Endodermal cell (in vitro differentiated cells): ENCODE measurements at regions not wholly inside any gene's neighbourhood (a gene's known extent, or its start where the extent isn't known, plus 50 kb on each side); places are given as distances from the start of the nearest gene placed in this dataset.

Experiments
- DNase-seq: peaks from one replicate; pipeline ENCODE4 v3.0.0-alpha.2; 2017
- H3K27ac ChIP-seq: 2 replicates; pipeline ENCODE4 v1.5.1; 2013; ENCODE audit warnings: mild to moderate bottlenecking, low read depth, low read length, moderate library complexity
- H3K27me3 ChIP-seq: 2 replicates; pipeline ENCODE4 v1.6.1; 2013; ENCODE audit warnings: mild to moderate bottlenecking, low read length, moderate library complexity; ENCODE audit not compliant: insufficient read depth, control insufficient read depth, poor library complexity, severe bottlenecking
- H3K36me3 ChIP-seq: 2 replicates; pipeline ENCODE4 v1.7.0; 2013; ENCODE audit warnings: mild to moderate bottlenecking, low read length, moderate library complexity; ENCODE audit not compliant: control insufficient read depth, insufficient read depth
- H3K4me1 ChIP-seq: one replicate; pipeline ENCODE4 v1.7.0; 2013; ENCODE audit warnings: low read length; ENCODE audit not compliant: control insufficient read depth, insufficient read depth
- H3K4me3 ChIP-seq: 2 replicates; pipeline ENCODE4 v1.5.1; 2013; ENCODE audit warnings: mild to moderate bottlenecking, low read length, moderate library complexity
- H3K9ac ChIP-seq: 2 replicates; pipeline ENCODE4 v1.6.1; 2013; ENCODE audit warnings: mild to moderate bottlenecking, low read length, moderate library complexity; ENCODE audit not compliant: poor library complexity, severe bottlenecking; ENCODE audit errors: extremely low read depth
- H3K9me3 ChIP-seq: 2 replicates; pipeline ENCODE4 v1.6.1; 2013; ENCODE audit warnings: mild to moderate bottlenecking, low read length, moderate library complexity; ENCODE audit not compliant: control insufficient read depth
- H3K27ac Mint-ChIP-seq: 2 replicates; pipeline ENCODE4 v1.8.0; 2020; ENCODE audit warnings: mixed read lengths
- H3K27me3 Mint-ChIP-seq: 2 replicates; pipeline ENCODE4 v1.8.0; 2021; ENCODE audit warnings: mild to moderate bottlenecking, mixed read lengths; ENCODE audit not compliant: insufficient read depth
- H3K36me3 Mint-ChIP-seq: 2 replicates; pipeline ENCODE4 v1.8.0; 2020; ENCODE audit warnings: low read depth, mixed read lengths
- H3K4me1 Mint-ChIP-seq: 2 replicates; pipeline ENCODE4 v1.8.0; 2020; ENCODE audit warnings: mixed read lengths
- H3K4me3 Mint-ChIP-seq: 2 replicates; pipeline ENCODE4 v1.8.0; 2020; ENCODE audit warnings: mild to moderate bottlenecking, moderate library complexity, mixed read lengths
- H3K9me3 Mint-ChIP-seq: 2 replicates; pipeline ENCODE4 v1.8.0; 2020; ENCODE audit warnings: mild to moderate bottlenecking, mixed read lengths
- WGBS, 2 experiments: methylation state at CpG; one replicate each; pipeline versions ENCODE4 v1.1.5 to v1.1.7; 2013; ENCODE audit warnings: missing lambda C conversion rate in 2 of 2, mixed read lengths in 1 of 2; ENCODE audit not compliant: insufficient coverage in 1 of 2, insufficient read length in 1 of 2; 5-methylcytosine and 5-hydroxymethylcytosine counted together
- TF ChIP-seq, protein P1 (sequence below): fragments of 200-600 bp; sonication (generic); conservative IDR thresholded peaks from 2 replicates; pipeline ENCODE4 v1.5.0; 2021; ENCODE audit warnings: antibody characterized with exemption, mild to moderate bottlenecking

DNA sequence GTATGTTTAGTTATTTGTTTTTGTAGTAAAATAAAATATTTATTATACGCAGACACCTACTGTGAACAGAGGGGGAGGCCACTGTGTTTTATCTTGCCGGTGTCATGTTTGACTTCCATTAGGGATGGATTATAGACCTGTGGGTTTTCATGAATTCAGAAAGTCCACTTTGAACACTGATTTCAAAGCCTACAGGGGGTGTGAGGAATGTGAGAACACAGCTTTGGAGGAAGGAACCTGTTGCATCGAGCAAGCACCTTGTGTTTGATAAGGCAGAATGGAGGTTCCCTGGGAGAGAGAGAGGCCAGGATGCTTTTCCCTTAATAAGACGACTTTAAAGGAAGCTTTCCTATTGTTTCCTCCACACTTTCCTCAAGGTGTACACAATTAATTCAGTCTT lies 665.0 kb upstream of the MGMT start:
- no peaks in the 10 kb centered on the region for H3K27me3 Mint-ChIP-seq
- TF ChIP-seq, protein P1, sequence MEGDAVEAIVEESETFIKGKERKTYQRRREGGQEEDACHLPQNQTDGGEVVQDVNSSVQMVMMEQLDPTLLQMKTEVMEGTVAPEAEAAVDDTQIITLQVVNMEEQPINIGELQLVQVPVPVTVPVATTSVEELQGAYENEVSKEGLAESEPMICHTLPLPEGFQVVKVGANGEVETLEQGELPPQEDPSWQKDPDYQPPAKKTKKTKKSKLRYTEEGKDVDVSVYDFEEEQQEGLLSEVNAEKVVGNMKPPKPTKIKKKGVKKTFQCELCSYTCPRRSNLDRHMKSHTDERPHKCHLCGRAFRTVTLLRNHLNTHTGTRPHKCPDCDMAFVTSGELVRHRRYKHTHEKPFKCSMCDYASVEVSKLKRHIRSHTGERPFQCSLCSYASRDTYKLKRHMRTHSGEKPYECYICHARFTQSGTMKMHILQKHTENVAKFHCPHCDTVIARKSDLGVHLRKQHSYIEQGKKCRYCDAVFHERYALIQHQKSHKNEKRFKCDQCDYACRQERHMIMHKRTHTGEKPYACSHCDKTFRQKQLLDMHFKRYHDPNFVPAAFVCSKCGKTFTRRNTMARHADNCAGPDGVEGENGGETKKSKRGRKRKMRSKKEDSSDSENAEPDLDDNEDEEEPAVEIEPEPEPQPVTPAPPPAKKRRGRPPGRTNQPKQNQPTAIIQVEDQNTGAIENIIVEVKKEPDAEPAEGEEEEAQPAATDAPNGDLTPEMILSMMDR = no peak
- Histone ChIP-seq H3K27me3 (no peaks in the 10 kb centered on the region), H3K27ac (no peak overlapping the region), H3K36me3 (no peaks in the 10 kb centered on the region), H3K9ac (no peak overlapping the region), H3K4me1 (no peaks in the 10 kb centered on the region), H3K4me3 (no peak overlapping the region), H3K9me3 (no peaks in the 10 kb centered on the region)
- no peak overlapping the region for H3K4me3 Mint-ChIP-seq
- H3K27ac Mint-ChIP-seq = no peak overlapping the region
- H3K4me1 Mint-ChIP-seq = no peaks in the 10 kb centered on the region
- 90 to 92% methylated on average over 4 of the region's 4 CpGs for WGBS, 2 experiments
- H3K36me3 Mint-ChIP-seq = no peaks in the 10 kb centered on the region
- no peak for DNase-seq
- no peaks in the 10 kb centered on the region for H3K9me3 Mint-ChIP-seq

DNA sequence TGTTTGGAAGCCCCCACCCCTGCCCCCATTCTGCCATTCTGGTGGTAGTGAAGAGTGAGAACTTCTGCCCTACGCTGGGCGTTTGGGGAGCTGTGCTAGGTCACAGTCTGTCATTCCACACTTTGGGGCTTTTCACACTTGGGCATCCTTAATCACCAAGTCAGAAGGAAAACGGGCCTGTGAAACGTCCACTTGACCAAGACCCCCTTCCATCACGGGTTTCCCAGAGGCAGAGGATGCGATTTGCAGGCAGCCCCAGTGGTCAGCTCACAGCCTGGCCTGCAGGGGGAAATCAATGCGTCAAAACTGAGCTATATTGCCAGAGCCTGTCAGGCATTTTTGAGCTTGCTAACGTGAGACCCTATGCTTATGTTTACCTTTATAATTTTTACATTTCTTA lies 663.3 kb upstream of the MGMT start:
- Histone ChIP-seq H3K27me3 (no peaks in the 10 kb centered on the region), H3K4me3 (no peak overlapping the region), H3K4me1 (no peaks in the 10 kb centered on the region), H3K36me3 (no peaks in the 10 kb centered on the region), H3K9me3 (no peaks in the 10 kb centered on the region), H3K9ac (no peak overlapping the region), H3K27ac (no peak overlapping the region)
- Mint-ChIP-seq H3K36me3 (no peaks in the 10 kb centered on the region), H3K4me3 (no peak overlapping the region), H3K4me1 (no peaks in the 10 kb centered on the region), H3K27ac (no peak overlapping the region), H3K27me3 (no peaks in the 10 kb centered on the region), H3K9me3 (no peaks in the 10 kb centered on the region)
- TF ChIP-seq, protein P1 = peak; percentile 39
- peak; percentile 56 for DNase-seq
- WGBS, 2 experiments = 73 to 80% methylated on average over 3 to 8 of the region's 8 CpGs

DNA sequence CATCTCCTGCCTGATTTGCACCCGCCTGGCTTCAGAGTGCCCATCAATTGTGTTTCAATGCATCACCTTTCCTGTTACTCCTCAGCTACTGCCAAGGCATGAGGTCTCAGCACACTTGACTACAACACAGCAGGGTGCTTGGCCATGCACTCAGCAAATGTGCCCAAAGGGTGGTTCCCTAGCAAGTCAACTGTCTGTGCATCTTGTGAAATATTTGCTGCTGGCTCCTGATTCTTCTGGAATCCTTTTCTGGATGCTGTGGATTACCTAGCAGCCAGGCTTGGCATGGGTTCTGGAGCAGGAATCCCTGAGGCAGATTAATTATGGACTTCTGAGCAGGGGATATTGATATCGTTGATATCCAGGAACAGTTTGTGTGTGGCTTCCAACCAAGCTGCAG lies 662.6 kb upstream of the MGMT start:
- Mint-ChIP-seq H3K4me3 (no peak overlapping the region), H3K4me1 (no peaks in the 10 kb centered on the region), H3K36me3 (no peaks in the 10 kb centered on the region), H3K9me3 (no peaks in the 10 kb centered on the region), H3K27me3 (no peaks in the 10 kb centered on the region), H3K27ac (no peak overlapping the region)
- no peaks in the 10 kb centered on the region for H3K4me1 ChIP-seq
- WGBS, 2 experiments = 85 to 93% methylated on average over 2 of the region's 2 CpGs
- no peaks in the 10 kb centered on the region for H3K27me3 ChIP-seq
- no peak overlapping the region for H3K4me3 ChIP-seq
- H3K9ac ChIP-seq = no peak overlapping the region
- TF ChIP-seq, protein P1 = no peak
- H3K9me3 ChIP-seq = no peaks in the 10 kb centered on the region
- no peak overlapping the region for H3K27ac ChIP-seq
- DNase-seq = no peak
- no peaks in the 10 kb centered on the region for H3K36me3 ChIP-seq
